C4-2B (cell line): ENCODE measurements at regions not wholly inside any gene's neighbourhood (a gene's known extent, or its start where the extent isn't known, plus 50 kb on each side); places are given as distances from the start of the nearest gene placed in this dataset.
A peak's percentile ranks its signal among the peaks of the same experiment; 100 is the strongest.

Source experiments
- H3K27ac ChIP-seq: fragments of 450-650 bp; 2 replicates; pipeline ENCODE4 v1.5.1; 2017
- CTCF ChIP-seq: fragments of 450-650 bp; conservative IDR thresholded peaks from 2 replicates; pipeline ENCODE4 v1.5.1; 2017; ENCODE audit warnings: mild to moderate bottlenecking
- ZFX ChIP-seq: fragments of 450-650 bp; IDR thresholded peaks from 2 replicates; pipeline ENCODE4 v1.6.1; 2017

- H3K27ac ChIP-seq: no peak overlapping the region
- TF ChIP-seq CTCF (no peak), ZFX (no peak)
These were observed 123.2 kb downstream of the B3GNT2 start for GRCh38 chr2:62319070-62319469.

GRCh38 chr2:62315476-62315875 lies 119.6 kb downstream of the B3GNT2 start:
- no peak overlapping the region for H3K27ac ChIP-seq
- no peak for TF ChIP-seq CTCF

- no peak for TF ChIP-seq CTCF
- TF ChIP-seq ZFX: no peak
- no peak overlapping the region for H3K27ac ChIP-seq
These were observed 118.4 kb downstream of the B3GNT2 start for GRCh38 chr2:62314291-62314690.

- TF ChIP-seq ZFX (no peak), CTCF (no peak)
- no peak overlapping the region for H3K27ac ChIP-seq
These were observed 117.7 kb downstream of the B3GNT2 start for GRCh38 chr2:62313449-62314227.

GRCh38 chr2:62309465-62310091 lies 113.7 kb downstream of the B3GNT2 start:
- TF ChIP-seq ZFX (no peak), CTCF (no peak)
- H3K27ac ChIP-seq: 0 out of 2 replicates have a peak overlapping the region, but pooled peaks have one; percentile 89

GRCh38 chr2:62309081-62309464 lies 113.2 kb downstream of the B3GNT2 start:
- H3K27ac ChIP-seq: peak overlapping the region; percentile 89; the same call in 1 of the 2 replicates
- no peak for TF ChIP-seq ZFX
- no peak for TF ChIP-seq CTCF
